ENCODE measurements at regions not wholly inside any gene's neighbourhood (a gene's known extent, or its start where the extent isn't known, plus 50 kb on each side); places are given as distances from the start of the nearest gene placed in this dataset.
A peak's percentile ranks its signal among the peaks of the same experiment; 100 is the strongest.

- DNase-seq (ENCODE audit: low spot score): no peak
These were observed 176.6 kb upstream of the GALNTL6 start for GRCh38 chr4:171636606-171637005.

- no peak for DNase-seq (ENCODE audit: low spot score)
These were observed 183.5 kb upstream of the GALNTL6 start for GRCh38 chr4:171629737-171630136.

DNA sequence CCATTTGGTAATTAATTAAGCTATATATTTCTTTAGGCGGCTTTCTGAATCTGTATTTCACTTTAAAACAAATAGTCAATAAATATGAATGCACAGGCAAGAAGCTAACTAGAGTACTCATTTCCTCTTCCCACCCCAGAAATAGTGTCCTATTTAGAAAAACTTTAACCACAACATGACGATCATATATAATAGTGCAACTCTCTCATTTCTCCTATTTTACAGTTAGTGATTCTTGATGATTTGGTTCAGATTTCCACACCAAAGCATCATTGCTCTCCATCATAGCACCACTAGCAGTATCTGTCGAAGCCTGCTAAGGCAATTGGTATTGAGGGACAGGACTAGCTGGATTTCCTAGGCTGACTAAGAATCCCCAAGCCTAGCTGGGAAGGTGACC lies 184.0 kb upstream of the GALNTL6 start:
- no peak for DNase-seq (ENCODE audit: low spot score)

- no peak for DNase-seq (ENCODE audit: low spot score)
These were observed 186.7 kb upstream of the GALNTL6 start for GRCh38 chr4:171626554-171626953.

- no peak for DNase-seq (ENCODE audit: low spot score)
These were observed 190.5 kb upstream of the GALNTL6 start for GRCh38 chr4:171622729-171623128.

GRCh38 chr4:171621646-171622045 lies 191.6 kb upstream of the GALNTL6 start:
- DNase-seq (ENCODE audit: low spot score): no peak

DNA sequence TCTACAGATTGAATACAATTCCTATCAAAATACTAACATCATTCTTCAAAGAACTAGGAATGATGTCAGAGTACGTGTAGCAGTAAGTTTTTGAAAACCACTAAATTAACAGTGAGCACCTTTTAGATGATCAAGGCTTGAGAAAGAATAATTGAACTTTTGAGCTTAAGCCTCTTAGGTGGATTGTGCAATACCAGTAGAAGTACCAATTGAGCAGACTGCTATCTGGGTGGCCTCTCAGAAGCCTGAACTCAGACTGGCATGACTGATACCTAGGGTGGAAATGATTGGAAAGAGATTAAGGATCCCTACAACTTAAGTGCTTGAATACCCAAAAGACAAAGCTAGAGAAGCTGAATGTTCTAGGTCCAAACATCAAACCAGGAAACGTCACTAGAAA lies 200.3 kb upstream of the GALNTL6 start:
- DNase-seq (ENCODE audit: low spot score): no peak

DNA sequence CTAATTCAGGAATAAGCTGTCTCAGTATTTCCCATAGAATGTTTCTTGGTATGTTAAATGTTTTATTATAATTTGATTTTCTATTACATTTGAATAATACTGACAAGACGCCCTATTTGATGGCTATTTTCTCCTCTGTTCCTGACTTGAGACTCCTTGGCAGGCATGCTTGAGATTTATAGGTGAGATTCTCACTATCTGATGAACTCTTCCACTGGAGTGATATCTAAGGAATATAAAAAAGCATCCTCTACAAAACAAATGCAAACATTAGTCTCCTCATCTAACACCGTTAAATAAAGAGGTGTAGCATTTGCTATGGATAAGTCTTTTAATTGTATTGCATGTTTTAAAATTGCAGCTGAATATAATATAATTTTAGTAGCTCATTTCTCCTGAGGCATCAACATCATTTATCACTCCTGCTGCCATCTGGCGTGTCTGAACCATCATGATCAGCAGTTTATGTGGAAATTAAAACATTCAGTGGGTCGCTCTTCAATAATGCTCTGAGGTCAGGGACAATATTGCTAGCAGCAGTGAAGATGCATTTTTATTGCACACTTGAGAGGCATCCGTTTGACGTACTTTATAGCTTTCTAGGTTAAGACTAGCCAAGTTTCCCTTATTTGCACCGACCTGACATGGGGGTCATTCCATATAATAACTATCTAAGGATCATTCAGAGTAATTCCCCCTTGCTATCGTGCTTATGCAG lies 210.4 kb upstream of the GALNTL6 start:
- no peak for DNase-seq (ENCODE audit: low spot score)

DNA sequence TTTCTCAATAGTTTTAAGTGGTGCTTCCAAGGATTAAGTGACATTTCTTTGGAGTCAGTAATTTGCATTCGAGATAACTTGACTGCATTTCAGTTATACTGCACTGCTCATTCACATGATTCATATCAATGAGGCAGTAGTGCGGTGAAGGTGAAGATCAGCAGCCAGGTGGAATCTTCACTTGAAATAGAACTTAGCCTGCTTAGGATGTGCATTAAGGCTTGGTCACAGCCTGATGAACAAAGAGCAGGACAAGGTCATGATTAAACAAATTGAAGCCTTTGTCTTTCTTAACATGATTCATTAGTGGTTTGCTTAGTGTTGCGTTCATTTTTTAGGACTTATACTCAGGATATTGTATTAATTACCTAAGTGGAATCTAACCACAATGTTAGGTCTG lies 212.1 kb upstream of the GALNTL6 start:
- no peak for DNase-seq (ENCODE audit: low spot score)

GRCh38 chr4:171599628-171600027 lies 213.6 kb upstream of the GALNTL6 start:
- no peak for DNase-seq (ENCODE audit: low spot score)

DNA sequence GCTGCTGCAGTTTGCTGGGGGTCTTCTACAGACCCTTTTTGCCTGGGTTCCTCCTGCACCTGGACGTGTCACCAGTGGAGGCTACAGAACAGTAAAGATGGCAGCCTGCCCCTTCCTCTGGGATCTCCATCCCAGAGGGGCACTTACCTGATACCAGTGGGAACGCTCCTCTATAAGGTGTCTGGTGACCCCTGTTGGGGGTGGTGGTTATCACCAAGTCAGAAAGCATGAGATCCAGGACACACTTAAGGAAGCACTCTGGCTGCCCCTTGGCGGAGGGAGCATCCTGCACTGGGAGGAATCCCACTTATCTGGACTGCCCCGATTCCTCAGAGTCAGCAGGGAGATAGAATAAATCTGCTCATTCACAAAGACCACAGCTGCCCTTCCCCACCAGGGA lies 218.9 kb upstream of the GALNTL6 start:
- no peak for DNase-seq (ENCODE audit: low spot score)

DNA sequence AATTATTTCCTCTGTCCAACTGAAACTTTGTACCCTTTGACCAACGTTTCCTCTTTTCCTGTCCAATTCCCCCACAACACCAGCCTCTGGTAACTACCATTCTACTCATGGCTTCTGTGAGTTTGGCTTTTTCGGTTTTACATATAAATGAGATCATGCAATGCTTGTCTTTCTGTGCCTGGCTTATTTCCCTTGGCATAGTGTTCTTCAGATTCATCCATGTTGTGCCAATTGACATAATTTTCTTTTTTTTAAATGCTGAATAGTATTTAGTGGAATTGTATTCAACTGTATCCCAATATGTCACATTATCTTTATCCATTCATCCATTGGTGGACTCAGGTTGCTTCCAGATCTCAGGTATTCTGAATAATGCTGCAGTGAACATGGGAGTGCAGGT lies 222.5 kb upstream of the GALNTL6 start:
- DNase-seq (ENCODE audit: low spot score): no peak

DNA sequence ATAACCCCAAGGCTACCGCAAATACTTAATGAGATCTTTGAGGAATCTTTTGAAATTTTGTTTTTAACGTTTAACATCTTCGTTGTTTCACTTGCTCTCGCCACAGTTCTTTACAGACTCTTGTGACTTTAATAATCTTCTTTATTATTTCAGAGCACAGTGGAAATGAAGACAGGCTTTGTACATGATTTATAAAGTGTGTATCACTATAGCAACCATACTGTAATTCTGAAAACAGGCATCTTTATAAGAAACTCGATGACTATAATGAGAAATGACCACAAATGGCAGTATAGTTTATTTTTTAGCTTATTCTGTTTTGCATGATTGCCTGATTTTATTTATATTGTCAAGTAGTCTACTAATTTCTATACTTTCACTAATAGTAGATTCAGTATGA lies 224.4 kb upstream of the GALNTL6 start:
- no peak for DNase-seq (ENCODE audit: low spot score)

- peak; percentile 25 for DNase-seq (ENCODE audit: low spot score)
These were observed 225.1 kb upstream of the GALNTL6 start for GRCh38 chr4:171588051-171588545.

DNA sequence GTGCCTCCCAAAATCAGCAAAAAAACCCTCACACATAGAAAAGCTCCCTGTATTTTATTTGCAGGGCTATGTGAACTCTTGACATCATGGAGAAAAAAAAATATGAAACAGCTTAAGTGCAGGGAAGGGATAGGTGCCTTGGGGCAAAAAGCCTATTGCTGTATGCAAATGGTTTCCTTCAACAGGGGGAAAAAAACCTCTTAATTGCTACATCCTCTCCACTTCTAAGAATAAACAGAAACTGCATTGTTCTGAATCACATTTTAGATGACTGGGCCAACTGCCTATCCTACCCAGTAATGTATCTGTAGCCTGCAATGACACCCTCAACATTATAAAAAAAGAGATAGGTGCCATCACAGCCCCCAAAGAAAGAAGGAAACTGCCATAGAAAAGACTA lies 229.4 kb upstream of the GALNTL6 start:
- DNase-seq (ENCODE audit: low spot score): no peak

DNA sequence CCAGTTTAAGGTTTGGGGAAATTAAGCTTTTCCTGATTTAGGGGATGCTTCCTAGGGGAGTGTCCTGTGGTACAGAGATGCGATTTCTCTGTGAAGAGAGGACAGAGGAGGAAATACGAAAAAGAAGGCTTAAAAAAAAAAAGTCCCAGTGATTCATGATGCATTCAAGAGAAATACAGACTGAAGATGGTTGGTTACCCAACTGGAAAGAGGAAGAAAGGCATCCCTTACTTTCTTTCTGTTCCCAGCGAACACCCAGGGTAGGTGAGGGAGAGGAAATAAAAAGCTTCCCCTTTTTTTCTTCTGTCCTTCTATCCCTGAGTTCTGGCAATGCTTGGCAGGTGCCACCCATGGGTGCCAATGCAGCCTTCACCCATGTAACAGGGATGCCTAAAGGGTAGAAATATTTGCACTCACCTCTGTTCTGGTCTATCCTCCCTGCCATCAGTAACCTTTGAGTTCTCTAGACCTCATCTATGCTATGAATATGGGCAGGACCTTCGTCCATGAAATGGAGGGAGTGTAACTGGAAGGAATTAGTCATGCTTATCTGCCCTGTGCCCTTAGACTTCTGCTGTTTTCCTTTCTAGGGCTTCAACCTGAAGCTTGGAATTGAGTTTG lies 230.1 kb upstream of the GALNTL6 start:
- DNase-seq (ENCODE audit: low spot score): no peak

DNA sequence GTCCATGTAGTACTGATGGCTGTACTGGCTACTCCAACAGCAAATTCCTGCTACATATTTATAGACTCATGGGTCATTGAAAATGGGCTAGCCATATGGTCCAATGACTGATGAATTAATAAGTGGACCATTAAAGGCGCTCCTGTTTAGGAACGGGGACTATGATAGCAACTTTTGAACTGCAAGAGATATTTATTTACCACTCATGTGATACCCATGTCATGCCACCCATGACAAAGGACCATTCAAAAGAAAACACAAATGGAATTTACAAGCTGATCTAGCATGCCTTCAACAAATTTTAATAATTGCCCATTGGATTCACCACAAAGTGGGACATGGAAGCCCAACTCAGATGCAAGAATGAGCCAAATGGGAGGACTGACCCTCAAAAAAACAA lies 240.0 kb upstream of the GALNTL6 start:
- no peak for DNase-seq (ENCODE audit: low spot score)

DNA sequence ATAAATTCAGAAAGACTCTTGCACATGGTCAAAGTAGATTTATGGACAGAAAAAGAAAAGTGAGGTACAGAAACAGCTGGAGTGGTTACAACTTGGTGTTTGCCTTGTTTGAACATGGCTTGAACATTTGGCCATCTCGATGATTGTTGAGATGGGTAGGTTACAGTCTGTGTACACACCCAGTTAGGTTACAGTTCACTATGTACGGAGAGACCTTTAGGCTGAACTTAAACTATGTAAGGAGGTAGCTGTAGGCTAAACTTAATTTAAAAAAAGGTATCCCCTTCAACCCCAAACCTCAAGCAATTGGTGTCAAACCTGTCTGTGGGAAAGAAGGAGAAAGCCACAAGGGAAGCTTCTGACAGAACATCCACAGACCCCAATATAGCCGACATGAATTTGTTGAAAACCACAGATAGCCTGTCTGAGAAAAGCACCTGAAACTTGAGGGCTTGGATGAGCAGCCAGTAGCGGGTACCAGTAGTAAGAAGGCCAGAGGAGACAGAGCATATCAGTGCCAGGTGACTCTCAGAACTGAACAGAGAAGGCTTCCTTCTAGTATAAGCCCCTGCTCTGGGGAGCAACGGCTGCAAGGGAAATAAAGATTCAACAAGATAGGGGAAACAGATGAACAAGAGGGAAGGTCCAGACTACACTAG lies 247.9 kb upstream of the GALNTL6 start:
- DNase-seq (ENCODE audit: low spot score): no peak

DNA sequence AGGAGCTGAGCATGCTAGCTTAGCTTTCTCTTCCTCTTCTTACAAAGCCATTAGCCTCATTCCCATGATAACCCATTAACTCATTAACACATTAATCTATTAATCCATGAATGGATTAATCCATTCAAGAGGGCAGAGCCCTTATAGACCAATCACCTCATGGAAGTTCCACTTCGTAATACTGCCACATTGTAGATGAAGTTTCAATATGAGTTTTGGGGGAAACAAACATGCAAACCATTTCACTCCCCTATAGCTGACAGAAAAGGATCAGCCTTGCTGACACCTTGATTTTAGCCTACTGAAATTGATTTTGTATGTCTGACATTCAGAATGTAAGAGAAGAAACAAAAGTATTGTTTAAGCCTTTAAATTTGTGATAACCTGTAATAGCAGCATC lies 251.8 kb upstream of the GALNTL6 start:
- no peak for DNase-seq (ENCODE audit: low spot score)

DNA sequence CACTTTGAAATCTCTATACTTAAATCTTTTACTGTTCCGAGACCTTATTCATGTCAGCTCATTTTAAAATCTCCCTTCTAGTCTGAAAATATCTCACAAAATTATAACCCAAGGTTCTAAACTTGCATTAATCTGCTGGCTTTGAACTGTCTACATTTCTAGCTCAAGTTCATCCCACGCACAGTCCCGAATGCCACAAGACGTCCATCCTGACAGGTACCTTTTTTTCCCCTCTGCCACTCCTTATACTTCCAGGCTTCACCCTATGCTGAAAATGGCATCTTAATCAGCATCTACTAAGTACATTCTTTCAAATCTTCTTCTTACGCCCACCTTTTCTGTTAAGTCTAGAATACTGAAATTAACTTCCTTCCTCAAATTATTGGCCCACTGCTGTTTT lies 259.2 kb upstream of the GALNTL6 start:
- DNase-seq (ENCODE audit: low spot score): no peak

GRCh38 chr4:171542640-171543039 lies 270.6 kb upstream of the GALNTL6 start:
- DNase-seq (ENCODE audit: low spot score): no peak

GRCh38 chr4:171538601-171539100 lies 274.6 kb upstream of the GALNTL6 start:
- DNase-seq (ENCODE audit: low spot score): no peak

DNA sequence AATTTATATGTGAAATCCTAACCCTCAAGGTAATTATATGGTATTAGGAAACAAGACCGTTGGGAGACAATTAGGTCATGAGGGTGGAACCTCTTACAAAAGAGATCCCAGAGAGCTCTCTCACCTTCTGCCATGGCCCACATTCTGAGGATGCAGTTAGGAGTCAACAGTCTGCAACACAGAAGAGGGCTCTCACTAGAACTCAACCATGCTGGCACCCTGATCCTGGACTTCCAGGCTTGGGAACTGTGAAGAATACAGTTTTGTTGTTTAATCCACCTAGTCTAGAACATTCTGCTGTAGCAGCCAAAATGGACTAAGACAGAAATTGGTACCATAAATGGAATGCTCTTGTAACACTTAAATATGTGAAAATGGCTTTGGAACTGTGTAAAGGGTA lies 278.8 kb upstream of the GALNTL6 start:
- DNase-seq (ENCODE audit: low spot score): no peak
